ENCODE measurements at regions not wholly inside any gene's neighbourhood (a gene's known extent, or its start where the extent isn't known, plus 50 kb on each side); places are given as distances from the start of the nearest gene placed in this dataset.

- TF ChIP-seq, protein P1, sequence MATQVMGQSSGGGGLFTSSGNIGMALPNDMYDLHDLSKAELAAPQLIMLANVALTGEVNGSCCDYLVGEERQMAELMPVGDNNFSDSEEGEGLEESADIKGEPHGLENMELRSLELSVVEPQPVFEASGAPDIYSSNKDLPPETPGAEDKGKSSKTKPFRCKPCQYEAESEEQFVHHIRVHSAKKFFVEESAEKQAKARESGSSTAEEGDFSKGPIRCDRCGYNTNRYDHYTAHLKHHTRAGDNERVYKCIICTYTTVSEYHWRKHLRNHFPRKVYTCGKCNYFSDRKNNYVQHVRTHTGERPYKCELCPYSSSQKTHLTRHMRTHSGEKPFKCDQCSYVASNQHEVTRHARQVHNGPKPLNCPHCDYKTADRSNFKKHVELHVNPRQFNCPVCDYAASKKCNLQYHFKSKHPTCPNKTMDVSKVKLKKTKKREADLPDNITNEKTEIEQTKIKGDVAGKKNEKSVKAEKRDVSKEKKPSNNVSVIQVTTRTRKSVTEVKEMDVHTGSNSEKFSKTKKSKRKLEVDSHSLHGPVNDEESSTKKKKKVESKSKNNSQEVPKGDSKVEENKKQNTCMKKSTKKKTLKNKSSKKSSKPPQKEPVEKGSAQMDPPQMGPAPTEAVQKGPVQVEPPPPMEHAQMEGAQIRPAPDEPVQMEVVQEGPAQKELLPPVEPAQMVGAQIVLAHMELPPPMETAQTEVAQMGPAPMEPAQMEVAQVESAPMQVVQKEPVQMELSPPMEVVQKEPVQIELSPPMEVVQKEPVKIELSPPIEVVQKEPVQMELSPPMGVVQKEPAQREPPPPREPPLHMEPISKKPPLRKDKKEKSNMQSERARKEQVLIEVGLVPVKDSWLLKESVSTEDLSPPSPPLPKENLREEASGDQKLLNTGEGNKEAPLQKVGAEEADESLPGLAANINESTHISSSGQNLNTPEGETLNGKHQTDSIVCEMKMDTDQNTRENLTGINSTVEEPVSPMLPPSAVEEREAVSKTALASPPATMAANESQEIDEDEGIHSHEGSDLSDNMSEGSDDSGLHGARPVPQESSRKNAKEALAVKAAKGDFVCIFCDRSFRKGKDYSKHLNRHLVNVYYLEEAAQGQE (IDR thresholded peaks at IDR 0.05; ENCODE audit: low read depth), result no peak
- TF ChIP-seq TCF7L2 (IDR thresholded peaks at IDR 0.05; ENCODE audit: borderline replicate concordance, extremely low read depth, insufficient read depth, insufficient read length), result no peak
- peak; percentile 50; the same call in 1 of the 2 replicates for TF ChIP-seq RAD21 (IDR thresholded peaks at IDR 0.05; ENCODE audit: low read depth)
- TF ChIP-seq SP1 (IDR thresholded peaks at IDR 0.05; ENCODE audit: low read depth), result peak; percentile 95
- TF ChIP-seq, protein P2, sequence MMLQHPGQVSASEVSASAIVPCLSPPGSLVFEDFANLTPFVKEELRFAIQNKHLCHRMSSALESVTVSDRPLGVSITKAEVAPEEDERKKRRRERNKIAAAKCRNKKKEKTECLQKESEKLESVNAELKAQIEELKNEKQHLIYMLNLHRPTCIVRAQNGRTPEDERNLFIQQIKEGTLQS (IDR thresholded peaks at IDR 0.05), result no peak; the same call in 1 of the 2 replicates
- no peak for TF ChIP-seq EZH2phosphoT487 (IDR thresholded peaks at IDR 0.05; ENCODE audit: borderline replicate concordance)
- peak in 2 of 3 experiments; percentile 54 to 66; a peak in 4 of 6 replicates for TF ChIP-seq CTCF (IDR thresholded peaks at IDR 0.05 in 2 of 3, conservative IDR thresholded peaks at IDR 0.05 in 1 of 3; ENCODE audit: borderline replicate concordance in 1 of 3, insufficient read depth in 1 of 3, low read depth in 2 of 3, low read length in 2 of 3)
- TF ChIP-seq EZH2 (IDR thresholded peaks at IDR 0.05), result no peak
- peak; percentile 61 for TF ChIP-seq POLR2AphosphoS5 (IDR thresholded peaks at IDR 0.05; ENCODE audit: low read depth, low read length)
- TF ChIP-seq JUND (IDR thresholded peaks at IDR 0.05), result peak; percentile 96
- TF ChIP-seq ELF1 (IDR thresholded peaks at IDR 0.05; ENCODE audit: borderline replicate concordance, low read depth), result no peak; the same call in 1 of the 2 replicates
Observed at GRCh38 chr3:27533718-27534573, 49.8 kb upstream of the SLC4A7 start (continued).
